DOHH2 (cell line): ENCODE measurements at regions not wholly inside any gene's neighbourhood (a gene's known extent, or its start where the extent isn't known, plus 50 kb on each side); places are given as distances from the start of the nearest gene placed in this dataset.

Experiments
- H3F3A ChIP-seq: fragments of 200-600 bp; sonication (generic), shearing (Covaris generic); 2 replicates; pipeline ENCODE4 v1.6.0; 2016; ENCODE audit warnings: antibody characterized with exemption, mild to moderate bottlenecking; ENCODE audit not compliant: control insufficient read depth, insufficient read depth
- H3K27ac ChIP-seq: fragments of 200-600 bp; sonication (generic); 2 replicates; pipeline ENCODE4 v1.5.1; 2014; ENCODE audit warnings: low read depth, mild to moderate bottlenecking, low read length, moderate library complexity
- H3K27me3 ChIP-seq: fragments of 200-600 bp; sonication (generic); 2 replicates; pipeline ENCODE4 v1.6.1; 2014; ENCODE audit warnings: mild to moderate bottlenecking, low read length, mixed read lengths; ENCODE audit not compliant: control insufficient read depth
- H3K36me3 ChIP-seq: fragments of 200-600 bp; sonication (generic); 2 replicates; pipeline ENCODE4 v1.6.1; 2014; ENCODE audit warnings: mild to moderate bottlenecking, low read length, moderate library complexity, mixed read lengths; ENCODE audit not compliant: control insufficient read depth
- H3K4me1 ChIP-seq: fragments of 200-600 bp; sonication (generic); 2 replicates; pipeline ENCODE4 v1.6.1; 2014; ENCODE audit warnings: mild to moderate bottlenecking, low read length, mixed read lengths; ENCODE audit not compliant: control insufficient read depth
- H3K4me2 ChIP-seq: fragments of 200-600 bp; sonication (generic); 2 replicates; pipeline ENCODE4 v1.6.0; 2014; ENCODE audit warnings: mild to moderate bottlenecking, low read length, moderate library complexity
- H3K4me3 ChIP-seq: fragments of 200-600 bp; sonication (generic); 2 replicates; pipeline ENCODE4 v1.5.1; 2014; ENCODE audit warnings: mild to moderate bottlenecking, low read length, mixed read lengths
- H3K79me2 ChIP-seq: fragments of 200-600 bp; sonication (generic); 2 replicates; pipeline ENCODE4 v1.6.1; 2014; ENCODE audit warnings: mild to moderate bottlenecking, low read length, mixed read lengths; ENCODE audit not compliant: control insufficient read depth
- H3K9me2 ChIP-seq: fragments of 200-600 bp; sonication (generic); replicated peaks from 2 replicates; pipeline ENCODE4 v1.6.1; 2014; ENCODE audit warnings: mild to moderate bottlenecking, low read length, mixed read lengths; ENCODE audit not compliant: control insufficient read depth
- H3K9me3 ChIP-seq: fragments of 200-600 bp; sonication (generic); 2 replicates; pipeline ENCODE4 v1.6.1; 2014; ENCODE audit warnings: antibody characterized with exemption, low read length, mixed read lengths; ENCODE audit not compliant: control insufficient read depth, insufficient read depth
- H4K20me1 ChIP-seq: fragments of 200-600 bp; sonication (generic); 2 replicates; pipeline ENCODE4 v1.6.0; 2014; ENCODE audit warnings: low read depth, mild to moderate bottlenecking, antibody characterized with exemption, low read length, moderate library complexity; ENCODE audit not compliant: control insufficient read depth, insufficient read depth
- EZH2phosphoT487 ChIP-seq: fragments of 200-600 bp; sonication (generic); IDR thresholded peaks from 2 replicates; pipeline ENCODE4 v1.6.1; 2017; ENCODE audit warnings: borderline replicate concordance, mild to moderate bottlenecking, antibody characterized with exemption, low read length, moderate library complexity, mixed read lengths
- TF ChIP-seq, protein P1 (sequence below): fragments of 200-600 bp; sonication (generic); IDR thresholded peaks from one replicate; pipeline ENCODE4 v1.5.1; 2014; ENCODE audit warnings: antibody characterized with exemption, mild to moderate bottlenecking, low read depth, low read length; ENCODE audit not compliant: poor library complexity, severe bottlenecking

DNA sequence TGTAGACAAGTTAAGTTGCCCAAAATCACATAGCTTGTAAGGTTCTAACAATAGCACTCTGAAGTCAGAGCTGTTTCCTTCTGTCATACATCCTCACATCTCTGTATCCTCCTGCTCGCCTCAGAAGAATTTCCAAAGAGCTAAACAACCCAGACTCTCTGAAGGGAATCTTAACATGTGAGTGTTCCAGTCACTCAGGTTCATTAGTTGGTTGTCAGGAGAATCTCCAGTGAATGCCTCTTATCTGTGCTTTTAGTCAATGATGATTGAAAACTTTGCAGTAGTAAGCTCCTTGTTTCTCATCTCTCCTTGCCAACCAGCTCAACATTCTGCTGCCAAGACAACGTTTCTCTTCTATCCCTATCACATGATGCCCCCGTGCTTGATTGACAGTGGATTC lies 195.5 kb downstream of the C11orf91 start:
- Histone ChIP-seq H3K9me3 (no peaks in the 10 kb centered on the region), H3K27ac (no peak overlapping the region), H3K36me3 (no peaks in the 10 kb centered on the region), H3K4me3 (no peak overlapping the region), H3K27me3 (no peaks in the 10 kb centered on the region), H4K20me1 (peaks cover 5% of the 10 kb centered on the region; the same call in 1 of the 2 replicates), H3K4me2 (no peak overlapping the region), H3K79me2 (peaks cover 49% of the 10 kb centered on the region), H3K4me1 (no peaks in the 10 kb centered on the region), H3F3A (no peaks in the 10 kb centered on the region), H3K9me2 (no peaks in the 10 kb centered on the region)
- TF ChIP-seq EZH2phosphoT487: no peak
- TF ChIP-seq, protein P1, sequence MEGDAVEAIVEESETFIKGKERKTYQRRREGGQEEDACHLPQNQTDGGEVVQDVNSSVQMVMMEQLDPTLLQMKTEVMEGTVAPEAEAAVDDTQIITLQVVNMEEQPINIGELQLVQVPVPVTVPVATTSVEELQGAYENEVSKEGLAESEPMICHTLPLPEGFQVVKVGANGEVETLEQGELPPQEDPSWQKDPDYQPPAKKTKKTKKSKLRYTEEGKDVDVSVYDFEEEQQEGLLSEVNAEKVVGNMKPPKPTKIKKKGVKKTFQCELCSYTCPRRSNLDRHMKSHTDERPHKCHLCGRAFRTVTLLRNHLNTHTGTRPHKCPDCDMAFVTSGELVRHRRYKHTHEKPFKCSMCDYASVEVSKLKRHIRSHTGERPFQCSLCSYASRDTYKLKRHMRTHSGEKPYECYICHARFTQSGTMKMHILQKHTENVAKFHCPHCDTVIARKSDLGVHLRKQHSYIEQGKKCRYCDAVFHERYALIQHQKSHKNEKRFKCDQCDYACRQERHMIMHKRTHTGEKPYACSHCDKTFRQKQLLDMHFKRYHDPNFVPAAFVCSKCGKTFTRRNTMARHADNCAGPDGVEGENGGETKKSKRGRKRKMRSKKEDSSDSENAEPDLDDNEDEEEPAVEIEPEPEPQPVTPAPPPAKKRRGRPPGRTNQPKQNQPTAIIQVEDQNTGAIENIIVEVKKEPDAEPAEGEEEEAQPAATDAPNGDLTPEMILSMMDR: no peak

DNA sequence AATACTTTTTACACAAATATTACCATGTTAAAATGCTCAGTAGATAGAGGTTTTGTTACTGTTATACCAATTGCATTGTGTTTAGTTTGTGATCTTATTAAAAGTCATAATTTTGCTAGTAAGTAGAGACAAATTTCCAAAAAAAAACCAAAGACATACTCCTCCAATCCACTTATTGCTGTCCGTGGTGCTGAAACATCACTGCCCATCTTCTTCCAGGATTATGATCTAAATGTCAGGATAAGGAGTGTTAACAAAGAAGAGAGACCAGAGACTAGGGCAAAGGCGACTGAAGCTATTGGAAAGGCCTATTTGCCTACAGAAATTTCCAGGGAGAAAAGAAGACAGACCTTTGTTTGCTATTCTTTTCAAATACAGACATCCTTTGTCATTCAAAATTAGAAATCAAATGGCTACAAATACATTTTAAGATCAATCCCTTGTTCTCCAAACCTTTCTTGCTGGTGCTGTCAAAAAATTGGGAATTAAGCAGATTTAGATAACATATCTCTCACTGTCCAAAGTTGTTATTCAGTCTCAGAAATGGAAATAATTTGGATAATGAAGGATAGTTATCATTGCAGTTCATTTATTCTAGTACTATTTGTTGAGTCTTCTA lies 199.7 kb downstream of the C11orf91 start:
- Histone ChIP-seq H3K79me2 (peaks cover 60% of the 10 kb centered on the region), H3F3A (no peaks in the 10 kb centered on the region), H3K9me3 (no peaks in the 10 kb centered on the region), H3K27me3 (no peaks in the 10 kb centered on the region), H4K20me1 (no peaks in the 10 kb centered on the region; the same call in 1 of the 2 replicates), H3K4me2 (no peak overlapping the region), H3K27ac (no peak overlapping the region), H3K9me2 (no peaks in the 10 kb centered on the region), H3K36me3 (no peaks in the 10 kb centered on the region), H3K4me1 (no peaks in the 10 kb centered on the region), H3K4me3 (no peak overlapping the region)
- TF ChIP-seq, protein P1: no peak
- TF ChIP-seq EZH2phosphoT487: no peak

DNA sequence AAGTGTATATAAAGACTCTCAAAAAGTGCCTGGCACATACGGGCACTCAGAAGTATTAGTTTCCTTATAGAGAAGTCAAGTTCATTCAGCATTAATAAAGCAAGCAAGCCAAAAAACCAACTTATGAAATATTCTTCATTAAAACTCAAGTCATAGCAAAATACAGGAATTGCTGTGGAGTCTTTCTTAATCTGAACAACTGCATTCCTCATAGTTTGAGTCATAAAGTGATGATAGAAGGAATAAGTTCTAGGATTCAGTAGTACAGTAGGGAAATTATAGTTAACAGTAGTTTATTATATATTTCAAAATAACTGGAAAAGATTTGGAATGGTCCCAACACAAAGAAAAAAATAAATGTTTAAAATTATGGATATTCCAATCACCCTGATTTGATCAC lies 200.3 kb downstream of the C11orf91 start:
- Histone ChIP-seq H3K4me2 (no peak overlapping the region), H3K36me3 (no peaks in the 10 kb centered on the region), H3K4me1 (no peaks in the 10 kb centered on the region), H3K79me2 (peaks cover 54% of the 10 kb centered on the region), H3K27ac (no peak overlapping the region), H3K9me2 (no peaks in the 10 kb centered on the region), H4K20me1 (no peaks in the 10 kb centered on the region), H3K4me3 (no peak overlapping the region), H3F3A (no peaks in the 10 kb centered on the region), H3K9me3 (no peaks in the 10 kb centered on the region), H3K27me3 (no peaks in the 10 kb centered on the region)
- TF ChIP-seq, protein P1: no peak
- TF ChIP-seq EZH2phosphoT487: no peak
